Adrenal gland (tissue), 5 donors: ENCODE measurements at regions not wholly inside any gene's neighbourhood (a gene's known extent, or its start where the extent isn't known, plus 50 kb on each side); places are given as distances from the start of the nearest gene placed in this dataset.

Experiments used
- POLR2A ChIP-seq, 2 donors: fragments of 450-650 bp; IDR thresholded peaks; one replicate each; pipeline ENCODE4 v1.6.1; 2017; ENCODE audit warnings: antibody characterized with exemption in 2 of 2, mild to moderate bottlenecking in 2 of 2, moderate library complexity in 1 of 2
- TF ChIP-seq, protein P1 (sequence below), 6 experiments: fragments of 450-650 bp in 4 of 6; fragments of 200-600 bp in 2 of 6; sonication (generic) in 1 of 6; IDR thresholded peaks; 1 replicate in 5 of 6; 2 replicates in 1 of 6; pipeline versions ENCODE4 v1.5.1 to v1.8.0; 2016 to 2021; ENCODE audit warnings: antibody characterized with exemption in 6 of 6, mild to moderate bottlenecking in 2 of 6, moderate library complexity in 1 of 6
- donor health status: DM: no; HTN: no; CAD: no.

DNA sequence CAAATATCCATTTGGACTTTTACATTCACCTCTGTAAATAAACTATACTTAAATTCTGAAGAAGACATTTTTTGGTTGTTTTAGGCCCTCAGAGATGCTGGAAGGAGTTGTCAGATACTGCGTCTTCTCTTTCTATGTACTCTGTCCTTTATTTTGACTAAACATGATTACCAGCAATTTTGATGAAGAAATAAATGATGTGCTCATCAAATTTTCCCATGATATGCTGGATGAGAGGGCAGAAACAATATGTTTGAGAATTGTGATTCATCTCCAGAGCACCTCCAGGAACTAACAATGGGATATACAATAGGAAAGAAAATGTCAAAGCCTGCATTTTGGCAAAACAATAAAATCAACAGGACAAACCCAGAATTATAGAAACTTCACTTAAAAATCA lies 481.6 kb upstream of the HS3ST5 start:
- TF ChIP-seq, protein P1, sequence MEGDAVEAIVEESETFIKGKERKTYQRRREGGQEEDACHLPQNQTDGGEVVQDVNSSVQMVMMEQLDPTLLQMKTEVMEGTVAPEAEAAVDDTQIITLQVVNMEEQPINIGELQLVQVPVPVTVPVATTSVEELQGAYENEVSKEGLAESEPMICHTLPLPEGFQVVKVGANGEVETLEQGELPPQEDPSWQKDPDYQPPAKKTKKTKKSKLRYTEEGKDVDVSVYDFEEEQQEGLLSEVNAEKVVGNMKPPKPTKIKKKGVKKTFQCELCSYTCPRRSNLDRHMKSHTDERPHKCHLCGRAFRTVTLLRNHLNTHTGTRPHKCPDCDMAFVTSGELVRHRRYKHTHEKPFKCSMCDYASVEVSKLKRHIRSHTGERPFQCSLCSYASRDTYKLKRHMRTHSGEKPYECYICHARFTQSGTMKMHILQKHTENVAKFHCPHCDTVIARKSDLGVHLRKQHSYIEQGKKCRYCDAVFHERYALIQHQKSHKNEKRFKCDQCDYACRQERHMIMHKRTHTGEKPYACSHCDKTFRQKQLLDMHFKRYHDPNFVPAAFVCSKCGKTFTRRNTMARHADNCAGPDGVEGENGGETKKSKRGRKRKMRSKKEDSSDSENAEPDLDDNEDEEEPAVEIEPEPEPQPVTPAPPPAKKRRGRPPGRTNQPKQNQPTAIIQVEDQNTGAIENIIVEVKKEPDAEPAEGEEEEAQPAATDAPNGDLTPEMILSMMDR (IDR thresholded peaks at IDR 0.05) = no peak
- TF ChIP-seq POLR2A (IDR thresholded peaks at IDR 0.05) = no peak
